Hepatocyte (in vitro differentiated cells): ENCODE measurements at regions not wholly inside any gene's neighbourhood (a gene's known extent, or its start where the extent isn't known, plus 50 kb on each side); places are given as distances from the start of the nearest gene placed in this dataset.
"Not testable (repeated sequence)": the region's sequence is repeated elsewhere in the genome, so short reads cannot be mapped to it uniquely, and the experiment has no call there.

Source experiments
- DNase-seq: peaks from one replicate; pipeline ENCODE4 v3.0.0-alpha.2; 2016; ENCODE audit warnings: low spot score
- H2AFZ ChIP-seq: fragments of 200-600 bp; sonication (generic); 2 replicates; pipeline ENCODE4 v1.6.0; 2016; ENCODE audit warnings: antibody characterized with exemption, mild to moderate bottlenecking
- H3K27ac ChIP-seq: fragments of 200-600 bp; sonication (generic); 2 replicates; pipeline ENCODE4 v1.5.1; 2016; ENCODE audit warnings: mild to moderate bottlenecking
- H3K27me3 ChIP-seq: fragments of 200-600 bp; sonication (generic); 2 replicates; pipeline ENCODE4 v1.6.1; 2016
- H3K36me3 ChIP-seq: fragments of 200-600 bp; sonication (generic); replicated peaks from 2 replicates; pipeline ENCODE4 v1.5.1; 2016; ENCODE audit warnings: low read depth; ENCODE audit not compliant: insufficient read depth
- H3K4me1 ChIP-seq: fragments of 200-600 bp; sonication (generic); 2 replicates; pipeline ENCODE4 v1.5.1; 2016; ENCODE audit warnings: mild to moderate bottlenecking, moderate library complexity; ENCODE audit not compliant: insufficient read depth
- H3K4me2 ChIP-seq: fragments of 200-600 bp; sonication (generic); 2 replicates; pipeline ENCODE4 v1.6.0; 2016
- H3K4me3 ChIP-seq: fragments of 200-600 bp; sonication (generic); 2 replicates; pipeline ENCODE4 v1.5.1; 2016; ENCODE audit warnings: mild to moderate bottlenecking
- H3K79me2 ChIP-seq: fragments of 200-600 bp; sonication (generic); 2 replicates; pipeline ENCODE4 v1.6.0; 2017; ENCODE audit warnings: mild to moderate bottlenecking
- H3K9me2 ChIP-seq: fragments of 200-600 bp; sonication (generic); replicated peaks from 2 replicates; pipeline ENCODE4 v1.6.0; 2017; ENCODE audit warnings: mild to moderate bottlenecking; ENCODE audit not compliant: insufficient read depth
- H3K9me3 ChIP-seq: fragments of 200-600 bp; sonication (generic); 2 replicates; pipeline ENCODE4 v1.5.1; 2016; ENCODE audit warnings: low read depth, mild to moderate bottlenecking
- H4K20me1 ChIP-seq: fragments of 200-600 bp; sonication (generic); 2 replicates; pipeline ENCODE4 v1.6.0; 2016; ENCODE audit warnings: mild to moderate bottlenecking; ENCODE audit not compliant: insufficient read depth, poor library complexity, severe bottlenecking
- EZH2 ChIP-seq: fragments of 200-600 bp; sonication (generic); IDR thresholded peaks from 2 replicates; pipeline ENCODE4 v1.6.1; 2016; ENCODE audit warnings: antibody characterized with exemption, mild to moderate bottlenecking, borderline replicate concordance
- EZH2phosphoT487 ChIP-seq: fragments of 200-600 bp; sonication (generic); IDR thresholded peaks from one replicate; pipeline ENCODE4 v1.6.1; 2018; ENCODE audit warnings: antibody characterized with exemption, mild to moderate bottlenecking, low read depth, moderate library complexity; ENCODE audit not compliant: unreplicated experiment, severe bottlenecking
- WGBS: methylation state at CpG from one replicate; pipeline ENCODE4 v1.1.6; 2016; ENCODE audit warnings: low lambda C conversion rate; ENCODE audit errors: missing lambda C conversion rate; 5-methylcytosine and 5-hydroxymethylcytosine counted together
- TF ChIP-seq, protein P1 (sequence below): fragments of 200-600 bp; sonication (generic); IDR thresholded peaks from 2 replicates; pipeline ENCODE4 v1.5.1; 2016; ENCODE audit warnings: antibody characterized with exemption, mild to moderate bottlenecking; ENCODE audit not compliant: poor library complexity

DNA sequence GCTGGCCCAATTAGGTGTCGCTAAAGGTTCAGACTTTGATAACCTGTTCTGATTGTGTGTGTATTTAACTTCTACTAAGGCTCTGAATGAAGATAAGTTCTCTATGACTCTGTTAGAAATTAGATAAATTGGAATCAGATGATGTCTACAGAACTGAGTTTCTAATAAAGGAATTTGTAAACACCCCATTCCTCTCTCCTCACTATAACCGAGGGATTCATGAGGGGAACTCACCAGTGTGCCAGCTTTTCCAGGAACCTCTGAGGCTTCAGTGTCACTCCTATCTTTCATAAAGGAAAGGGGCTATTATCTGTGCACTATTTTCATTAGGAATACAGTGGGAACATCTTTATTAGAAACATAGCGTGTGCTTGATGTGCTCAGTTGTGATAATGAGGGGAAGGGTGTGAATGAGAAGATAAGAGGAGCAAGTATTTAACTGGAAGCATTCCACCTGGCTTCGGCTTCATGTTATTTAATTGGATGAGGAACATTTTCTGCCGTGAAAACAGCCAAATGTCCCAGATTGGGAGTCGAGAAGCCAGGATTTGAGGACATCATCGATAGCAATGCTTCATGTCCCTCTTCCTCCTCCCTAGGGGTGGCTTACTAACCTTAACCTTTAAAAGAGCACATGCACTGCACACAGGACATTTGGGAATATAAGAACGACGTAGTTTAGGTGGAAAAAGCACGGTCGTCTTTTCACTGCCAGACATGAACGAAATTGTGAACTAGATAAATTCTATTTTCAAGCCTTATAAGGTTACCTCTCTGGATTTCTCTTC, 84.8 kb upstream of the TCF4 start:
- 72% methylated on average over 12 of the region's 12 CpGs for WGBS
- H2AFZ ChIP-seq, result no peak overlapping the region
- no peaks in the 10 kb centered on the region for H4K20me1 ChIP-seq

DNA sequence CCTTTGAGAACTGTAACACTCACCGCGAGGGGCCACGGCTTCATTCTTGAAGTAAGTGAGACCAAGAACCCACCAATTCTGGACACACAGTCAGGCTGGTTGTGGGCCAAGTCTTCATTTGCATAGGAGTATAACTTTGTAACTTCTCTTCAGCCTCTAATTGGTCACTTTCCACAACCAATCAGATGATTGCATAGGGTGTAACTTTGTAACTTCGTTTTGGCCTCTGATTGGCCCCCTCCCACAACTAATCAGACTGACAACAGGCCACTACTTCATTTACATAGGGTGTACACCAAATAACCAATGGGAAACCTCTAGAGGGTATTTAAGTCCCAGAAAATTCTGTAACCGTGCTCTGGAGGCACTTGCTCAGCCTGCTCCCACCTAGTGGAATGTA, 77.5 kb upstream of the TCF4 start:
- whole genome bisulfite sequencing, result 88% methylated on average over 5 of the region's 5 CpGs
- Histone ChIP-seq H4K20me1 (no peaks in the 10 kb centered on the region), H3K4me1 (no peaks in the 10 kb centered on the region), H3K27ac (no peak overlapping the region), H3K27me3 (no peaks in the 10 kb centered on the region), H3K79me2 (no peaks in the 10 kb centered on the region), H3K4me2 (no peak overlapping the region), H3K36me3 (no peaks in the 10 kb centered on the region), H2AFZ (no peak overlapping the region), H3K9me3 (no peaks in the 10 kb centered on the region), H3K9me2 (no peaks in the 10 kb centered on the region), H3K4me3 (no peak overlapping the region)
- DNase-seq, result no peak
- no peak for TF ChIP-seq EZH2phosphoT487
- TF ChIP-seq, protein P1, sequence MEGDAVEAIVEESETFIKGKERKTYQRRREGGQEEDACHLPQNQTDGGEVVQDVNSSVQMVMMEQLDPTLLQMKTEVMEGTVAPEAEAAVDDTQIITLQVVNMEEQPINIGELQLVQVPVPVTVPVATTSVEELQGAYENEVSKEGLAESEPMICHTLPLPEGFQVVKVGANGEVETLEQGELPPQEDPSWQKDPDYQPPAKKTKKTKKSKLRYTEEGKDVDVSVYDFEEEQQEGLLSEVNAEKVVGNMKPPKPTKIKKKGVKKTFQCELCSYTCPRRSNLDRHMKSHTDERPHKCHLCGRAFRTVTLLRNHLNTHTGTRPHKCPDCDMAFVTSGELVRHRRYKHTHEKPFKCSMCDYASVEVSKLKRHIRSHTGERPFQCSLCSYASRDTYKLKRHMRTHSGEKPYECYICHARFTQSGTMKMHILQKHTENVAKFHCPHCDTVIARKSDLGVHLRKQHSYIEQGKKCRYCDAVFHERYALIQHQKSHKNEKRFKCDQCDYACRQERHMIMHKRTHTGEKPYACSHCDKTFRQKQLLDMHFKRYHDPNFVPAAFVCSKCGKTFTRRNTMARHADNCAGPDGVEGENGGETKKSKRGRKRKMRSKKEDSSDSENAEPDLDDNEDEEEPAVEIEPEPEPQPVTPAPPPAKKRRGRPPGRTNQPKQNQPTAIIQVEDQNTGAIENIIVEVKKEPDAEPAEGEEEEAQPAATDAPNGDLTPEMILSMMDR, result no peak
- TF ChIP-seq EZH2, result no peak

More for the DNA sequence above, 84.8 kb upstream of the TCF4 start:
- H3K27me3 ChIP-seq, result no peaks in the 10 kb centered on the region
- peak overlapping the region; percentile 25 for H3K4me2 ChIP-seq
- no peaks in the 10 kb centered on the region for H3K79me2 ChIP-seq
- H3K4me1 ChIP-seq, result no peaks in the 10 kb centered on the region
- H3K36me3 ChIP-seq, result no peaks in the 10 kb centered on the region
- no peak for DNase-seq
- H3K9me3 ChIP-seq, result no peaks in the 10 kb centered on the region
- no peak for TF ChIP-seq EZH2
- TF ChIP-seq EZH2phosphoT487, result no peak
- TF ChIP-seq, protein P1, result no peak
- H3K27ac ChIP-seq, result no peak overlapping the region
- H3K9me2 ChIP-seq, result no peaks in the 10 kb centered on the region
- H3K4me3 ChIP-seq, result no peak overlapping the region

DNA sequence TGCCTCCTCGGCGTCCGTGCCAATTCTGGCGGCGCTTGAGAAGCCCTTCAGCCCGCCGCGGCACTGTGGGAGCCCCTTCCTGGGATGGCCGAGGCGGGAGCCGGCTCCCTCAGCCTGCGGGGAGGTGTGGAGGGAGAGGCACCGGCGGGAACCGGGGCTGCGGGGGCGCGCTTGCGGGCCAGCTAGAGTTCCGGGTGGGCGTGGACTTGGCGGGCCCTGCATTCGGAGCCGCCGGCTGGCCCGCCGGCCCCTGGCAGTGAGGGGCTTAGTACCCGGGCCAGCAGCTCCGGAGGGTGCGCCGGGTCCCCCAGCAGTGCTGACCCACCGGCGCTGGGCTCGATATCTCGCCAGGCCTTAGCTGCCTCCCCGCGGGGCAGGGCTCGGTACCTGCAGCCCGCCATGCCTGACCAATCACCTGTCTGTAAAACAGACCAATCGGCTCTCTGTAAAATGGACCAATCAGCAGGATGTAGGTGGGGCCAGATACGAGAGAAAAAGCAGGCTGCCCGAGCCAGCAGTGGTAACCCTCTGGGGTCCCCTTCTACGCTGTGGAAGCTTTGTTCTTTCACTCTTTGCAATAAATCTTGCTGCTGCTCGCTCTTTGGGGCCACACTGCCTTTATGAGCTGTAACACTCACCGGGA, 76.9 kb upstream of the TCF4 start:
- not testable (repeated sequence) for H2AFZ ChIP-seq, H3K4me3 ChIP-seq, H3K27ac ChIP-seq, DNase-seq, H3K79me2 ChIP-seq, H3K4me2 ChIP-seq, H3K9me3 ChIP-seq, H3K9me2 ChIP-seq, H3K27me3 ChIP-seq, H4K20me1 ChIP-seq, H3K36me3 ChIP-seq, H3K4me1 ChIP-seq
- 98% methylated on average over 31 of the region's 45 CpGs for WGBS

DNA sequence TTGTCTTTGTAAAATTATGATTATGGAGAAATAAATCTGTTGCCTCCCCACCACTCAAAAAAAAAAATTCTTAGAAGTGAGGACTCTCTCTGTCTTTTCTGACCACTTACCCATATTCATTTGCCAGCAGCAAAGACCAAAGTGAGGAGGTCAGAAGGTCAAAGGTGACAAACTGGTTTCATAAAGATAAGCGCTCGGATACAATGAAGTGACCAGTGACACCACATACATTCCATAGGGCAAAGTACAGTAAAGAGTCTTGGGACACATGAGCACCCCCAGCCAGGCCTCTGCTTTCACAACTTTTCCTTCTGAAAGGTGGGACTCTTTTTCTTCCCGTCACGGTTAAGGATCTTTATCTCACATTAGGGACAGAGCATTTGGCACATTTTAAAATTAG, 75.9 kb upstream of the TCF4 start:
- Histone ChIP-seq H3K9me2 (no peaks in the 10 kb centered on the region), H3K9me3 (no peaks in the 10 kb centered on the region), H3K4me3 (no peak overlapping the region), H2AFZ (no peak overlapping the region), H3K27ac (peak overlapping the region; percentile 48), H4K20me1 (no peaks in the 10 kb centered on the region), H3K4me1 (no peaks in the 10 kb centered on the region), H3K4me2 (no peak overlapping the region), H3K27me3 (no peaks in the 10 kb centered on the region), H3K79me2 (no peaks in the 10 kb centered on the region), H3K36me3 (no peaks in the 10 kb centered on the region)
- 74% methylated on average over 4 of the region's 4 CpGs for WGBS
- no peak for TF ChIP-seq EZH2phosphoT487
- TF ChIP-seq, protein P1, result no peak
- no peak for TF ChIP-seq EZH2
- no peak for DNase-seq
